NT2/D1 (cell line): ENCODE measurements at regions not wholly inside any gene's neighbourhood (a gene's known extent, or its start where the extent isn't known, plus 50 kb on each side); places are given as distances from the start of the nearest gene placed in this dataset.

ENCODE experiments used
- YY1 ChIP-seq: IDR thresholded peaks from 2 replicates; pipeline ENCODE4 v1.6.1; 2011; ENCODE audit not compliant: insufficient read length, insufficient read depth
- ZNF274 ChIP-seq: IDR thresholded peaks from 2 replicates; pipeline ENCODE4 v1.6.1; 2011; ENCODE audit warnings: mild to moderate bottlenecking, low read depth, low read length

GRCh38 chr16:85170590-85171003 lies 58.3 kb upstream of the CIBAR2 start:
- no peak for TF ChIP-seq ZNF274
- no peak for TF ChIP-seq YY1
